IMR-90 (cell line): ENCODE measurements at regions not wholly inside any gene's neighbourhood (a gene's known extent, or its start where the extent isn't known, plus 50 kb on each side); places are given as distances from the start of the nearest gene placed in this dataset.

Experiments
- ATAC-seq: fragments of 200-7000 bp; cut with Tn5 transposase; 2 replicates; pipeline ENCODE4 v1.9.1; 2020; ENCODE audit warnings: low read depth, mild to moderate bottlenecking, moderate library complexity
- BruUV-seq: library from RNA; stranded (reverse); fragments of 400-500 nt; replicated peaks from 2 replicates; lab custom pipeline; 2021; lab: Mats Ljungman, UMichigan
- CTCF ChIA-PET: fragments of 300-600 bp; formaldehyde crosslinking; extraction: SDS; loops from one replicate; lab custom pipeline; 2021; ENCODE audit warnings: antibody characterized with exemption; lab: Yijun Ruan, JAX
- POLR2A ChIA-PET: fragments of 300-600 bp; sonication (Branson Sonifier 250); formaldehyde crosslinking; loops from one replicate; lab custom pipeline; 2022; ENCODE audit warnings: antibody characterized with exemption; ENCODE audit not compliant: unreplicated experiment; lab: Charles Lee
- DNase-seq: peaks from one replicate; pipeline ENCODE4 v3.0.0; 2013
- H2AFZ ChIP-seq: replicated peaks from 2 replicates; pipeline ENCODE3; 2013; ENCODE audit warnings: low read length, mild to moderate bottlenecking; ENCODE audit not compliant: poor library complexity
- H2AK5ac ChIP-seq: 2 replicates; pipeline ENCODE4 v1.6.1; 2013; ENCODE audit warnings: low read depth, low read length, inconsistent platforms
- H2AK9ac ChIP-seq: replicated peaks from 2 replicates; pipeline ENCODE3; 2013; ENCODE audit warnings: mild to moderate bottlenecking, low read depth, low read length, moderate library complexity; ENCODE audit not compliant: poor library complexity
- H2BK120ac ChIP-seq: 2 replicates; pipeline ENCODE4 v1.6.1; 2013; ENCODE audit warnings: low read depth, low read length, inconsistent platforms
- H2BK15ac ChIP-seq: 3 replicates; pipeline ENCODE4 v1.6.1; 2013; ENCODE audit warnings: low read depth, low read length, inconsistent platforms
- H2BK20ac ChIP-seq: 2 replicates; pipeline ENCODE4 v1.6.1; 2013; ENCODE audit warnings: low read depth, mild to moderate bottlenecking, inconsistent platforms, low read length, moderate library complexity
- H2BK5ac ChIP-seq: 2 replicates; pipeline ENCODE4 v1.6.1; 2013; ENCODE audit warnings: mild to moderate bottlenecking, low read depth, low read length, inconsistent platforms; ENCODE audit not compliant: poor library complexity, severe bottlenecking
- H3K14ac ChIP-seq: replicated peaks from 2 replicates; pipeline ENCODE4 v1.6.1; 2013; ENCODE audit warnings: low read depth, low read length, inconsistent platforms
- H3K18ac ChIP-seq: 2 replicates; pipeline ENCODE4 v1.6.1; 2013; ENCODE audit warnings: low read depth, low read length, control low read depth
- H3K23ac ChIP-seq: 2 replicates; pipeline ENCODE4 v1.6.1; 2013; ENCODE audit warnings: low read depth, low read length, inconsistent platforms
- H3K27ac ChIP-seq: 2 replicates; pipeline ENCODE4 v1.5.1; 2013; ENCODE audit warnings: mild to moderate bottlenecking, control low read depth, low read length; ENCODE audit not compliant: insufficient read depth
- H3K27me3 ChIP-seq: 2 replicates; pipeline ENCODE4 v1.6.1; 2013; ENCODE audit warnings: low read length; ENCODE audit not compliant: control insufficient read depth, insufficient read depth
- H3K36me3 ChIP-seq: 2 replicates; pipeline ENCODE4 v1.6.1; 2013; ENCODE audit warnings: low read length, mixed read lengths; ENCODE audit not compliant: control insufficient read depth, insufficient read depth
- H3K4ac ChIP-seq: 2 replicates; pipeline ENCODE4 v1.6.1; 2013; ENCODE audit warnings: low read depth, low read length, inconsistent platforms
- H3K4me1 ChIP-seq: 2 replicates; pipeline ENCODE4 v1.6.1; 2013; ENCODE audit warnings: low read length, mixed read lengths; ENCODE audit not compliant: control insufficient read depth, insufficient read depth
- H3K4me2 ChIP-seq: 2 replicates; pipeline ENCODE4 v1.6.1; 2013; ENCODE audit warnings: low read depth, mild to moderate bottlenecking, control low read depth, low read length, moderate library complexity
- H3K4me3 ChIP-seq: 2 replicates; pipeline ENCODE4 v1.5.1; 2013; ENCODE audit warnings: low read depth, mild to moderate bottlenecking, control low read depth, low read length, moderate library complexity; ENCODE audit not compliant: insufficient read depth
- H3K56ac ChIP-seq: 2 replicates; pipeline ENCODE4 v1.6.1; 2013; ENCODE audit warnings: low read length, inconsistent platforms; ENCODE audit not compliant: insufficient read depth; ENCODE audit errors: extremely low read depth
- H3K79me1 ChIP-seq, 2 experiments: 2 replicates each; pipeline ENCODE4 v1.6.1; 2013; ENCODE audit warnings: low read length in 2 of 2, inconsistent platforms in 1 of 2, low read depth in 1 of 2
- H3K9ac ChIP-seq: 2 replicates; pipeline ENCODE4 v1.6.1; 2013; ENCODE audit warnings: low read depth, low read length, control low read depth
- H3K9me1 ChIP-seq: 2 replicates; pipeline ENCODE4 v1.6.1; 2013; ENCODE audit warnings: low read length, inconsistent platforms; ENCODE audit not compliant: insufficient read depth
- H3K9me3 ChIP-seq: 2 replicates; pipeline ENCODE4 v1.6.1; 2013; ENCODE audit warnings: low read length; ENCODE audit not compliant: control insufficient read depth, insufficient read depth
- H4K20me1 ChIP-seq: 2 replicates; pipeline ENCODE4 v1.6.1; 2013; ENCODE audit warnings: low read length, inconsistent platforms; ENCODE audit not compliant: insufficient read depth
- H4K5ac ChIP-seq: 2 replicates; pipeline ENCODE4 v1.6.1; 2013; ENCODE audit warnings: mild to moderate bottlenecking, low read depth, low read length, control low read depth
- H4K8ac ChIP-seq, 2 experiments: 2 replicates each; pipeline ENCODE4 v1.6.1; 2013; ENCODE audit warnings: low read depth in 2 of 2, low read length in 2 of 2, control low read depth in 1 of 2, inconsistent platforms in 1 of 2
- H4K91ac ChIP-seq: 2 replicates; pipeline ENCODE4 v1.6.1; 2013; ENCODE audit warnings: low read depth, low read length, inconsistent platforms; ENCODE audit not compliant: insufficient read depth
- CEBPB ChIP-seq: IDR thresholded peaks from 2 replicates; pipeline ENCODE4 v1.6.1; 2012; ENCODE audit warnings: low read depth, low read length, improper control_type of control experiment
- CHD1 ChIP-seq: IDR thresholded peaks from 2 replicates; pipeline ENCODE4 v1.6.1; 2012; ENCODE audit warnings: low read depth, low read length, improper control_type of control experiment
- FOS ChIP-seq: fragments of 150-350 bp; IDR thresholded peaks from 2 replicates; pipeline ENCODE4 v1.6.1; 2016; ENCODE audit warnings: low read depth, low read length
- MAFK ChIP-seq: IDR thresholded peaks from 2 replicates; pipeline ENCODE4 v1.6.1; 2012; ENCODE audit warnings: low read depth, low read length, improper control_type of control experiment
- RCOR1 ChIP-seq: IDR thresholded peaks from 2 replicates; pipeline ENCODE4 v1.6.1; 2012; ENCODE audit warnings: mild to moderate bottlenecking, low read length, improper control_type of control experiment; ENCODE audit not compliant: insufficient replicate concordance
- RFX5 ChIP-seq: IDR thresholded peaks from 2 replicates; pipeline ENCODE4 v1.8.0; 2012; ENCODE audit warnings: low read depth, mild to moderate bottlenecking, low read length, moderate library complexity
- WGBS, 2 experiments: methylation state at CpG; one replicate each; pipeline versions ENCODE4 v1.1.5 to v1.1.7; 2013; ENCODE audit warnings: missing lambda C conversion rate in 2 of 2; ENCODE audit not compliant: insufficient read length in 1 of 2; ENCODE audit errors: extremely low coverage in 2 of 2; 5-methylcytosine and 5-hydroxymethylcytosine counted together
- dilution Hi-C: fragments of 300-500 bp; cut with HindIII; formaldehyde crosslinking; loops from one replicate; pipeline ENCODE4 v1.14.3; 2018; ENCODE audit warnings: low sequenced_read_pairs; ENCODE audit not compliant: unreplicated experiment
- in situ Hi-C: fragments of 300-500 bp; cut with MboI; formaldehyde crosslinking; loops from 3 replicates; pipeline ENCODE4 v1.14.3; 2019; ENCODE audit warnings: low sequenced_read_pairs, inconsistent platforms, mixed read lengths
- intact Hi-C: fragments of 100-400 bp; cut with micrococcal nuclease; formaldehyde crosslinking; loops from 2 replicates; pipeline ENCODE4 v1.10.0; 2022
- TF ChIP-seq, protein P1 (sequence below): conservative IDR thresholded peaks from 2 replicates; pipeline ENCODE4 v1.5.1; 2012; ENCODE audit warnings: mild to moderate bottlenecking, low read depth, low read length, improper control_type of control experiment
- TF ChIP-seq, protein P2 (sequence below): fragments of 150-350 bp; IDR thresholded peaks from 2 replicates; pipeline ENCODE4 v1.6.1; 2017; ENCODE audit warnings: mild to moderate bottlenecking, antibody characterized with exemption, low read length, low read depth

DNA sequence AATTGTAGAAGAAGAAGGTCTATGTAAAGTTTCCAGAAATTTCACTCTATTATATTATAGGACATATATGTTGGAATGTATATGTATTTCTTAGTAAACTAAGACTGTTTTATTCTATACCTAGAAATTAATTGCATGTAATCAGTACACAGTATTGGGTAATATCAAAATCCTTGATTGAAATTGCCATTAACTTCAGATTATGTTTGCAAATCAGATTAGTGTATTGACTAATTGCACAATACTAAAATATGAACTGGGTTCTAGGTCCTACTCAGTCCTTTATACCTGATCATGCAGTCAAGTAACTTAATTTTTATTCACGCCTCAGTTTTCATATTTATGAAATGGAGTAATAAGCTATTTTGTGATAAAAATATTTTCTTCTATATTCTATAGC is 950.3 kb upstream of the ADGRL3 start:
- H4K91ac ChIP-seq = no peak overlapping the region
- BruUV-seq = no TSS peak
- TF ChIP-seq RFX5 (no peak), CHD1 (no peak), CEBPB (peak; percentile 51), MAFK (no peak), RCOR1 (no peak), FOS (no peak)
- TF ChIP-seq, protein P1, sequence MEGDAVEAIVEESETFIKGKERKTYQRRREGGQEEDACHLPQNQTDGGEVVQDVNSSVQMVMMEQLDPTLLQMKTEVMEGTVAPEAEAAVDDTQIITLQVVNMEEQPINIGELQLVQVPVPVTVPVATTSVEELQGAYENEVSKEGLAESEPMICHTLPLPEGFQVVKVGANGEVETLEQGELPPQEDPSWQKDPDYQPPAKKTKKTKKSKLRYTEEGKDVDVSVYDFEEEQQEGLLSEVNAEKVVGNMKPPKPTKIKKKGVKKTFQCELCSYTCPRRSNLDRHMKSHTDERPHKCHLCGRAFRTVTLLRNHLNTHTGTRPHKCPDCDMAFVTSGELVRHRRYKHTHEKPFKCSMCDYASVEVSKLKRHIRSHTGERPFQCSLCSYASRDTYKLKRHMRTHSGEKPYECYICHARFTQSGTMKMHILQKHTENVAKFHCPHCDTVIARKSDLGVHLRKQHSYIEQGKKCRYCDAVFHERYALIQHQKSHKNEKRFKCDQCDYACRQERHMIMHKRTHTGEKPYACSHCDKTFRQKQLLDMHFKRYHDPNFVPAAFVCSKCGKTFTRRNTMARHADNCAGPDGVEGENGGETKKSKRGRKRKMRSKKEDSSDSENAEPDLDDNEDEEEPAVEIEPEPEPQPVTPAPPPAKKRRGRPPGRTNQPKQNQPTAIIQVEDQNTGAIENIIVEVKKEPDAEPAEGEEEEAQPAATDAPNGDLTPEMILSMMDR = no peak
- TF ChIP-seq, protein P2, sequence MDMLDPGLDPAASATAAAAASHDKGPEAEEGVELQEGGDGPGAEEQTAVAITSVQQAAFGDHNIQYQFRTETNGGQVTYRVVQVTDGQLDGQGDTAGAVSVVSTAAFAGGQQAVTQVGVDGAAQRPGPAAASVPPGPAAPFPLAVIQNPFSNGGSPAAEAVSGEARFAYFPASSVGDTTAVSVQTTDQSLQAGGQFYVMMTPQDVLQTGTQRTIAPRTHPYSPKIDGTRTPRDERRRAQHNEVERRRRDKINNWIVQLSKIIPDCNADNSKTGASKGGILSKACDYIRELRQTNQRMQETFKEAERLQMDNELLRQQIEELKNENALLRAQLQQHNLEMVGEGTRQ = no peak
- DNase-seq = no peak
- H3K4me3 ChIP-seq = no peak overlapping the region
- CTCF ChIA-PET = no interaction called here
- H3K36me3 ChIP-seq = no peaks in the 10 kb centered on the region
- no peaks in the 10 kb centered on the region for H3K9me1 ChIP-seq
- no peaks in the 10 kb centered on the region for H3K9me3 ChIP-seq
- H2BK5ac ChIP-seq = no peak overlapping the region
- no peak overlapping the region for H2BK20ac ChIP-seq
- H4K5ac ChIP-seq = no peak overlapping the region
- H2AFZ ChIP-seq = no peak overlapping the region
- no peak overlapping the region for H4K8ac ChIP-seq
- no peak for ATAC-seq
- no peak overlapping the region for H3K56ac ChIP-seq
- H3K27me3 ChIP-seq = no peaks in the 10 kb centered on the region
- no peaks in the 10 kb centered on the region for H4K20me1 ChIP-seq
- POLR2A ChIA-PET = no interaction called here
- dilution Hi-C loops = no loop called here
- H2BK120ac ChIP-seq = no peak overlapping the region
- H3K4ac ChIP-seq = no peak overlapping the region
- no peak overlapping the region for H2AK9ac ChIP-seq
- no peak overlapping the region for H3K4me2 ChIP-seq
- H2BK15ac ChIP-seq = no peak overlapping the region
- in situ Hi-C loops = no loop called here
- H3K79me1 ChIP-seq = no peaks in the 10 kb centered on the region
- H2AK5ac ChIP-seq = no peak overlapping the region
- H3K23ac ChIP-seq = no peak overlapping the region
- no CpG with 5 or more reads among the region's 1 CpG for WGBS, 2 experiments
- no peaks in the 10 kb centered on the region for H3K4me1 ChIP-seq
- intact Hi-C loops = no loop called here
- no peak overlapping the region for H3K18ac ChIP-seq
- H3K9ac ChIP-seq = no peak overlapping the region
- H3K14ac ChIP-seq = no peak overlapping the region
- H3K27ac ChIP-seq = no peak overlapping the region
